Lower lobe of right lung (tissue), 2 donors: ENCODE measurements at regions not wholly inside any gene's neighbourhood (a gene's known extent, or its start where the extent isn't known, plus 50 kb on each side); places are given as distances from the start of the nearest gene placed in this dataset.
A peak's percentile ranks its signal among the peaks of the same experiment; 100 is the strongest.

Source experiments
- ATAC-seq, 2 donors: fragments of 200-7000 bp; cut with Tn5 transposase; one replicate each; pipeline ENCODE4 v1.9.1; 2020 to 2022; ENCODE audit warnings: mild to moderate bottlenecking in 2 of 2, moderate library complexity in 2 of 2
- DNase-seq: peaks from one replicate; pipeline ENCODE4 v3.0.0-alpha.2; 2020
- H3K27ac ChIP-seq: fragments of 200-600 bp; one replicate; pipeline ENCODE4 v1.8.0; 2022
- H3K27me3 ChIP-seq: fragments of 200-600 bp; one replicate; pipeline ENCODE4 v1.8.0; 2022; ENCODE audit warnings: low read depth
- H3K36me3 ChIP-seq: fragments of 200-600 bp; one replicate; pipeline ENCODE4 v1.8.0; 2022; ENCODE audit warnings: mild to moderate bottlenecking
- H3K4me1 ChIP-seq: fragments of 200-600 bp; one replicate; pipeline ENCODE4 v1.8.0; 2022
- H3K4me3 ChIP-seq: fragments of 200-600 bp; one replicate; pipeline ENCODE4 v1.8.0; 2022; ENCODE audit warnings: mild to moderate bottlenecking
- H3K9me3 ChIP-seq: fragments of 200-600 bp; one replicate; pipeline ENCODE4 v1.8.0; 2022
- intact Hi-C: fragments of 100-400 bp; cut with DNase I; formaldehyde crosslinking; loops from one replicate; pipeline ENCODE4 v1.11.0; 2022
- TF ChIP-seq, protein P1 (sequence below): fragments of 200-600 bp; IDR thresholded peaks from one replicate; pipeline ENCODE4 v1.8.0; 2022; ENCODE audit warnings: antibody characterized with exemption, mild to moderate bottlenecking
- donor health status: DM: no; HTN: yes; CAD: no; lungs with severe emphysema.

DNA sequence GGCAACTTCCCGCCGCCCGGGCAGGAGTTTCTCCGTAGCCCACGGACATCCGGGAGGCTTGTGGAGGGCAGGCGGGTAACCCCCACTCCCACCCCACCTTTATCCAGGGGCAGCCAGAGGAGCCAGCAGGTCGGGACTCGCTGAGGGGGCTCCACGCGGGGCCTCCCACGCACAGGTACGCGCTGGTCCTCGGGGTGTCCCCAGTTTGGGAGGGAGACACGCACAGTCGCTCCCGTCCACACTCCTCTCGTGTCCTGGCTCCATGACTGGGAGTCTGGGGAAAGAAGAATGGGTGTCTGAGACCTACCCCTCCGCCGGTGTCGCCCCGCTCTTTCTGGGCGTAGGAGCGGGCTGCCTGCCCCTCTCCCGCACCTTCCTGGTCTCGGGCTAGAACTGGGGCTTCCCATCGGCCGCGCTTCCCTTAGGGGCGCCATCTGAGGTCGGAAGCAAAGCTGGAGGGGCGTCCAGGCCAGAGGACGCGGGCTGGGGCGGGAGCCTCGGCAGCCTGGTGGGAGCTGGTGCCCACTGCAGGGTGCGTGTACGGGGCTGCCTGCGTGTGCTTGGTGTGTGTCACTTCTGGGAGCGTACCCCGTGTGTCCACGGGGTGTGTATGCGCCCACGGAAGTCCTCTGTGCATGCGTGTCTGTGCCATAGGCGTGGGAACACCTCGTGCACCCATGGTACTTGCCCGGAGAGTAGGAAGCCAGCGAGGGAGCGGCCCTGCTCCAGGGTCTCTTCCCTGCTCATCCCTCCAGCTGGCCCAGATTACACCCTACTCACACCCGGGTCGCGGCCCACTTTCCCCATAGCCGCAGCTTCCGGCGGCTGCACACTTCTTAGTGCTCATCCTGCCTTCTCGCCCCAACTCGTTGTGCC is 73.0 kb upstream of the LEP start:
- peak overlapping the region; percentile 53 for H3K4me3 ChIP-seq
- no peak overlapping the region for H3K27ac ChIP-seq
- ATAC-seq (peak in 1 of 2 donors; percentile 2), DNase-seq (no peak)
- H3K4me1 ChIP-seq, result peaks cover 20% of the 10 kb centered on the region
- intact Hi-C loops, result no loop called here
- H3K27me3 ChIP-seq, result peaks cover 84% of the 10 kb centered on the region
- TF ChIP-seq, protein P1, sequence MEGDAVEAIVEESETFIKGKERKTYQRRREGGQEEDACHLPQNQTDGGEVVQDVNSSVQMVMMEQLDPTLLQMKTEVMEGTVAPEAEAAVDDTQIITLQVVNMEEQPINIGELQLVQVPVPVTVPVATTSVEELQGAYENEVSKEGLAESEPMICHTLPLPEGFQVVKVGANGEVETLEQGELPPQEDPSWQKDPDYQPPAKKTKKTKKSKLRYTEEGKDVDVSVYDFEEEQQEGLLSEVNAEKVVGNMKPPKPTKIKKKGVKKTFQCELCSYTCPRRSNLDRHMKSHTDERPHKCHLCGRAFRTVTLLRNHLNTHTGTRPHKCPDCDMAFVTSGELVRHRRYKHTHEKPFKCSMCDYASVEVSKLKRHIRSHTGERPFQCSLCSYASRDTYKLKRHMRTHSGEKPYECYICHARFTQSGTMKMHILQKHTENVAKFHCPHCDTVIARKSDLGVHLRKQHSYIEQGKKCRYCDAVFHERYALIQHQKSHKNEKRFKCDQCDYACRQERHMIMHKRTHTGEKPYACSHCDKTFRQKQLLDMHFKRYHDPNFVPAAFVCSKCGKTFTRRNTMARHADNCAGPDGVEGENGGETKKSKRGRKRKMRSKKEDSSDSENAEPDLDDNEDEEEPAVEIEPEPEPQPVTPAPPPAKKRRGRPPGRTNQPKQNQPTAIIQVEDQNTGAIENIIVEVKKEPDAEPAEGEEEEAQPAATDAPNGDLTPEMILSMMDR, result no peak
- H3K9me3 ChIP-seq, result no peaks in the 10 kb centered on the region
- H3K36me3 ChIP-seq, result no peaks in the 10 kb centered on the region

DNA sequence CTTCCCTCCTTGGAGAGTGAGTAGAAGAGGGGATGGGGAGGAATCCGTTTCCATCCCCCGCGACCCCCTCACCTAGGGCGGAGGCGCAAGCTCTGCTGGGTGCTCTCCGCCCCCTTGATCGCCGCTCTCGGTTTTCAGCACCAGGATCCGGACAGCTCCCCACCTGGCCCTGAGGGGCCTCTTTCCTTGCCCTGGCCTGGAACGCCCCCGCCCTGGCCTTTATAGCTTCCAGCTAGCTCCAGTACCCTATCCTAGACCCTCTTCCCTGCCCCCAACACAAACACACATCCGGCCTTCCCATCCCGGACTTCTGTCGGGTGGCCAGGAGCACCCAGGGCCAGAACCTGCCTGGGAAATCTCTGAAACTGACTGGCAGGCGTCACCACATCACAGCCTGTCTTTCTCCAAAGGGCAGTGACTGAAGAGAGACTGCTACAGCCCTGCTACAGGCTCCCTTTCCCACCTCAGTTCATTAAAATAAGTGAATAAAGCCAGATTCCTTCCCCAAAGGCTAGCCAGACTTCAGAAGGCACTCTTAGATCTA is 72.3 kb upstream of the LEP start:
- Histone ChIP-seq H3K9me3 (no peaks in the 10 kb centered on the region), H3K27me3 (peaks cover 77% of the 10 kb centered on the region), H3K36me3 (no peaks in the 10 kb centered on the region), H3K4me1 (peaks cover 20% of the 10 kb centered on the region), H3K4me3 (no peak overlapping the region), H3K27ac (no peak overlapping the region)
- TF ChIP-seq, protein P1, result no peak
- intact Hi-C loops, result no loop called here
- peak in 1 of 2 donors; percentile 18 for ATAC-seq
- no peak for DNase-seq

DNA sequence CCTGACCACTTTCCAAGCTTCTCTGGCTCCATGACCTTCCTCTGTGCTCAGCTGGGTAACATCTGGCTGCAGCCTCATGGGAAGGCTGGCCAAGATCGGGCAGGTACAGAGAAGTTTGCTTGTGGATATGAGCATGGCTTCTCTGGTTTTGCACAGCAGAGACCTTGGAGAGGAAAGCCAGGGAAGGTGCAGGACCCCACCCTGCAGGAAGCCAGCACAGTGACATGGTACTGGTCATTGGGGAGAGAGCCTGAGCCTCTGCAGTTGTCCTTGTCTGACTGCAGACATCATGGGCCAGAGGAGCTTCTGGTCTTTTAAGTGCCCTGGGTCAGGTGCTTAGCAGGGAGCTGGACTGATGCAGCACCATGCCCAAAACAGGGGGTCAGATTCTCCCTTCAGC is 70.6 kb upstream of the LEP start:
- ATAC-seq (no peak), DNase-seq (no peak)
- peaks cover 71% of the 10 kb centered on the region for H3K27me3 ChIP-seq
- H3K9me3 ChIP-seq, result no peaks in the 10 kb centered on the region
- intact Hi-C loops, result no loop called here
- H3K4me1 ChIP-seq, result peaks cover 20% of the 10 kb centered on the region
- TF ChIP-seq, protein P1, result no peak
- no peak overlapping the region for H3K27ac ChIP-seq
- H3K4me3 ChIP-seq, result no peak overlapping the region
- no peaks in the 10 kb centered on the region for H3K36me3 ChIP-seq

DNA sequence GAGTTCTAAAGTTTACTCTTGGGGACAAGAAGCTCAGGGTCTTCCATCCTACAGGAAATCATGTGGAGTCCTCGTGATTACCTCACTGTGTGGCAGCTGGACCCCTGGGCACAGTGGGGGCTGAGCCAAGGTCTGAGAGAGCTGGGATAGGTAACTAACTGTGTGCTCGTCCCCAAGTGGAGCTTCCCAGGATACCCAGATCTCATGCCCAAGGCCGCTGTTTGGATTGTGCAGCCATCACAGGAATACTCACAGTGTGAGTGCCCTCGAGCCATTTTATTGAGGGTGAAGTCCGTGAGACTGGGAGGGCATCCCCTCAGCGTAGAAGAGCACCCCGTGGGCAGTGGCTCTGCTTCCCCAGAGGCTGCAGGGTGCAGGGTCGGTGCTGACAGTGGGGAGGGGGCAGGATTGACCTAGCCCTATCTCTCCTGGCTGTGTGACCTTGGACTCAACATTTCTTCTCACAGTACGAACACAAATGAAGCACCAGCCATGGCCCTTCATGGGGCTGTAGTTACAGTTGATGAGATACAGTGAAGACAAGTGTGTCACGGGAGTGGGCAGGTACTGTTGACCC is 69.6 kb upstream of the LEP start:
- Histone ChIP-seq H3K27me3 (peaks cover 62% of the 10 kb centered on the region), H3K4me3 (no peak overlapping the region), H3K9me3 (no peaks in the 10 kb centered on the region), H3K36me3 (no peaks in the 10 kb centered on the region), H3K4me1 (peaks cover 18% of the 10 kb centered on the region), H3K27ac (no peak overlapping the region)
- intact Hi-C loops, result no loop called here
- TF ChIP-seq, protein P1, result no peak
- DNase-seq (no peak), ATAC-seq (no peak)

DNA sequence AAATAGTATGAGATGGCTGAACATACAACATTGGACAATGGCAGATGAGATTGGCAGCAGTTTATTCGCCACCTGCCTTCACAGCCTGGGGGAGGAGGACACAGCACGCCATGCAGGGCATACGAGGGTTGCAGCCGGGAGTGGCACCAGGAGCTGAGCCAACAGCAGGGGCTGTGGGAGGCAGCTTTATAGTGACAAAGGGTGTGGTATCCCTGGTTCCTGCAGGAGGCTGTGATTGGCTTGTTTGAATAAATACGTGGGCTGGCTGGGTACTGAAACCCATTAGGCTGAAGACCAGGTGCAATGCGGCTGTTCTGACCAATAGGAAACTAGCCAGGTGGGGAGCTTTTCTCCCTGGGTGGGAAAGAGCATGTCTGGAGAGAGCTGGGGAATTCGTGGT is 68.9 kb upstream of the LEP start:
- intact Hi-C loops, result no loop called here
- no peak for ATAC-seq

More for the DNA sequence above, 68.9 kb upstream of the LEP start:
- H3K27ac ChIP-seq, result no peak overlapping the region
- TF ChIP-seq, protein P1, result no peak
- H3K4me1 ChIP-seq, result peaks cover 11% of the 10 kb centered on the region
- H3K4me3 ChIP-seq, result no peak overlapping the region
- no peaks in the 10 kb centered on the region for H3K36me3 ChIP-seq
- H3K9me3 ChIP-seq, result no peaks in the 10 kb centered on the region
- peaks cover 55% of the 10 kb centered on the region for H3K27me3 ChIP-seq
- no peak for DNase-seq
